Neural cell (in vitro differentiated cells): ENCODE measurements at regions not wholly inside any gene's neighbourhood (a gene's known extent, or its start where the extent isn't known, plus 50 kb on each side); places are given as distances from the start of the nearest gene placed in this dataset.

Experiments used
- H2AFZ ChIP-seq: fragments of 200-600, 300-800 bp; sonication (generic), shearing (Covaris generic); 2 replicates; pipeline ENCODE4 v1.6.0; 2014; ENCODE audit warnings: low read depth, mild to moderate bottlenecking, antibody characterized with exemption, low read length, moderate library complexity
- H3F3A ChIP-seq: fragments of 200-600 bp; shearing (Covaris generic); 2 replicates; pipeline ENCODE4 v1.6.1; 2016; ENCODE audit warnings: mild to moderate bottlenecking, moderate library complexity, mixed read lengths, antibody characterized with exemption, low read length; ENCODE audit not compliant: insufficient read depth, poor library complexity, severe bottlenecking
- H3K27ac ChIP-seq: fragments of 200-600, 300-800 bp; sonication (generic), shearing (Covaris generic); 2 replicates; pipeline ENCODE4 v1.5.1; 2014; ENCODE audit warnings: mild to moderate bottlenecking, low read length, moderate library complexity
- H3K27me3 ChIP-seq: fragments of 300-800, 200-600 bp; sonication (generic), shearing (Covaris generic); 2 replicates; pipeline ENCODE4 v1.6.0; 2014; ENCODE audit warnings: mild to moderate bottlenecking, low read depth, low read length, moderate library complexity; ENCODE audit not compliant: insufficient read depth
- H3K36me3 ChIP-seq: fragments of 300-800, 200-600 bp; sonication (generic), shearing (Covaris generic); 2 replicates; pipeline ENCODE4 v1.5.1; 2014; ENCODE audit warnings: mild to moderate bottlenecking, antibody characterized with exemption, low read length, moderate library complexity; ENCODE audit not compliant: insufficient read depth
- H3K4me2 ChIP-seq: fragments of 300-800, 200-600 bp; sonication (generic), shearing (Covaris generic); 2 replicates; pipeline ENCODE4 v1.6.0; 2014; ENCODE audit warnings: mild to moderate bottlenecking, low read length
- H3K4me3 ChIP-seq: fragments of 300-800, 200-600 bp; sonication (generic), shearing (Covaris generic); 2 replicates; pipeline ENCODE4 v1.5.1; 2014; ENCODE audit warnings: mild to moderate bottlenecking, low read length, moderate library complexity
- H3K79me2 ChIP-seq: fragments of 200-600 bp; shearing (Covaris generic); replicated peaks from 2 replicates; pipeline ENCODE4 v1.6.0; 2014; ENCODE audit warnings: mild to moderate bottlenecking, low read length, moderate library complexity; ENCODE audit not compliant: insufficient read depth
- H3K9ac ChIP-seq: fragments of 300-800, 200-600 bp; sonication (generic), shearing (Covaris generic); 2 replicates; pipeline ENCODE4 v1.6.1; 2016; ENCODE audit warnings: mild to moderate bottlenecking, low read length, mixed read lengths
- H3K9me2 ChIP-seq: fragments of 200-600 bp; shearing (Covaris generic); 2 replicates; pipeline ENCODE4 v1.6.1; 2016; ENCODE audit warnings: mild to moderate bottlenecking, low read length, mixed read lengths; ENCODE audit not compliant: insufficient read depth
- H3K9me3 ChIP-seq: fragments of 200-600, 300-800 bp; sonication (generic), shearing (Covaris generic); 2 replicates; pipeline ENCODE4 v1.6.1; 2016; ENCODE audit warnings: mild to moderate bottlenecking, mixed run types, low read length, moderate library complexity, mixed read lengths
- H4K20me1 ChIP-seq: fragments of 200-600 bp; shearing (Covaris generic); 2 replicates; pipeline ENCODE4 v1.6.1; 2016; ENCODE audit warnings: mild to moderate bottlenecking, mixed run types; ENCODE audit not compliant: insufficient read depth
- EP300 ChIP-seq: fragments of 450-650 bp; conservative IDR thresholded peaks from 2 replicates; pipeline ENCODE4 v1.6.1; 2014; ENCODE audit warnings: antibody characterized with exemption, mild to moderate bottlenecking, moderate library complexity; ENCODE audit not compliant: poor library complexity, severe bottlenecking
- EZH2 ChIP-seq: fragments of 200-600, 300-800 bp; shearing (Covaris generic), sonication (generic); IDR thresholded peaks from 2 replicates; pipeline ENCODE4 v1.6.1; 2014; ENCODE audit warnings: antibody characterized with exemption, low read length, borderline replicate concordance, mild to moderate bottlenecking; ENCODE audit not compliant: insufficient read depth, poor library complexity, severe bottlenecking
- MXI1 ChIP-seq: fragments of 450-650 bp; conservative IDR thresholded peaks from 2 replicates; pipeline ENCODE4 v1.6.1; 2014; ENCODE audit warnings: antibody characterized with exemption, mild to moderate bottlenecking; ENCODE audit not compliant: poor library complexity, severe bottlenecking
- POLR2AphosphoS5 ChIP-seq: IDR thresholded peaks from 2 replicates; pipeline ENCODE4 v1.6.1; 2012
- RAD21 ChIP-seq: fragments of 450-650 bp; conservative IDR thresholded peaks from 2 replicates; pipeline ENCODE4 v1.6.1; 2014; ENCODE audit warnings: antibody characterized with exemption, mild to moderate bottlenecking, moderate library complexity
- SMC3 ChIP-seq: fragments of 450-650 bp; conservative IDR thresholded peaks from 2 replicates; pipeline ENCODE4 v1.6.1; 2014; ENCODE audit warnings: antibody characterized with exemption, mild to moderate bottlenecking, moderate library complexity; ENCODE audit not compliant: poor library complexity
- TAF1 ChIP-seq: IDR thresholded peaks from 2 replicates; pipeline ENCODE4 v1.6.1; 2012; ENCODE audit warnings: low read depth
- TF ChIP-seq, protein P1 (sequence below): fragments of 450-650 bp; IDR thresholded peaks from 2 replicates; pipeline ENCODE4 v1.5.1; 2014; ENCODE audit warnings: antibody characterized with exemption, mild to moderate bottlenecking, moderate library complexity; ENCODE audit not compliant: poor library complexity, severe bottlenecking
- TF ChIP-seq, protein P2 (sequence below): IDR thresholded peaks from 2 replicates; pipeline ENCODE4 v1.6.1; 2012; ENCODE audit warnings: borderline replicate concordance

DNA sequence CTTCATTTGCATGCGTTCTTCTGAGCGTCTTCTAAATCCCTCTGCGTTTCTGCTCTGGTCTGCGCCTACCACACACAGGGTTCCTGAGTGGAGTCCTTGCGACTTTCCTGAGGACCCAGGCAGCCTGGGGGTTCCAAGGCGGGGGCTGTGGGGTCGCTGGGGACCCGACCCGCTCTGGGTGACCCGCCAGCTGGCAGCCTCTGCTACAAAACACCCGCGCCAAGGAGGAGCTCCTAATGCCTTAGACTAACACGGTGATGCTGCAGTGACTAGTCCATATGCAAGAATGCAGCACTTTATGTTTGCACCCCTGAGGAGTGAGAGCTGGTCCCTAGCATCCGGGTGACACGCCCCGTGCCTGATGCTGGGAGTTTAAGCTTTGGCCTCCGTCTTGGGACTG, 367.0 kb upstream of the POM121L12 start:
- no peaks in the 10 kb centered on the region for H3K27me3 ChIP-seq
- no peak overlapping the region for H3K27ac ChIP-seq
- no peak overlapping the region for H2AFZ ChIP-seq
- H3F3A ChIP-seq: no peaks in the 10 kb centered on the region
- no peaks in the 10 kb centered on the region for H3K36me3 ChIP-seq
- no peaks in the 10 kb centered on the region for H3K79me2 ChIP-seq
- H3K9me3 ChIP-seq: no peaks in the 10 kb centered on the region
- H3K4me2 ChIP-seq: no peak overlapping the region
- H3K9ac ChIP-seq: no peak overlapping the region
- no peak overlapping the region for H3K4me3 ChIP-seq
- no peak for TF ChIP-seq TAF1
- TF ChIP-seq RAD21: no peak
- no peaks in the 10 kb centered on the region for H3K9me2 ChIP-seq
- H4K20me1 ChIP-seq: no peaks in the 10 kb centered on the region

GRCh38 chr7:52659178-52659577, 376.3 kb upstream of the POM121L12 start:
- no peak overlapping the region for H2AFZ ChIP-seq
- no peaks in the 10 kb centered on the region for H4K20me1 ChIP-seq
- no peaks in the 10 kb centered on the region for H3K36me3 ChIP-seq
- H3K79me2 ChIP-seq: no peaks in the 10 kb centered on the region
- H3K4me2 ChIP-seq: no peak overlapping the region
- no peaks in the 10 kb centered on the region for H3K9me2 ChIP-seq
- no peaks in the 10 kb centered on the region for H3F3A ChIP-seq
- H3K27me3 ChIP-seq: no peaks in the 10 kb centered on the region
- TF ChIP-seq, protein P1, sequence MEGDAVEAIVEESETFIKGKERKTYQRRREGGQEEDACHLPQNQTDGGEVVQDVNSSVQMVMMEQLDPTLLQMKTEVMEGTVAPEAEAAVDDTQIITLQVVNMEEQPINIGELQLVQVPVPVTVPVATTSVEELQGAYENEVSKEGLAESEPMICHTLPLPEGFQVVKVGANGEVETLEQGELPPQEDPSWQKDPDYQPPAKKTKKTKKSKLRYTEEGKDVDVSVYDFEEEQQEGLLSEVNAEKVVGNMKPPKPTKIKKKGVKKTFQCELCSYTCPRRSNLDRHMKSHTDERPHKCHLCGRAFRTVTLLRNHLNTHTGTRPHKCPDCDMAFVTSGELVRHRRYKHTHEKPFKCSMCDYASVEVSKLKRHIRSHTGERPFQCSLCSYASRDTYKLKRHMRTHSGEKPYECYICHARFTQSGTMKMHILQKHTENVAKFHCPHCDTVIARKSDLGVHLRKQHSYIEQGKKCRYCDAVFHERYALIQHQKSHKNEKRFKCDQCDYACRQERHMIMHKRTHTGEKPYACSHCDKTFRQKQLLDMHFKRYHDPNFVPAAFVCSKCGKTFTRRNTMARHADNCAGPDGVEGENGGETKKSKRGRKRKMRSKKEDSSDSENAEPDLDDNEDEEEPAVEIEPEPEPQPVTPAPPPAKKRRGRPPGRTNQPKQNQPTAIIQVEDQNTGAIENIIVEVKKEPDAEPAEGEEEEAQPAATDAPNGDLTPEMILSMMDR: no peak
- TF ChIP-seq RAD21 (no peak), MXI1 (no peak), POLR2AphosphoS5 (no peak), TAF1 (no peak), EZH2 (no peak), EP300 (no peak), SMC3 (no peak)
- TF ChIP-seq, protein P2, sequence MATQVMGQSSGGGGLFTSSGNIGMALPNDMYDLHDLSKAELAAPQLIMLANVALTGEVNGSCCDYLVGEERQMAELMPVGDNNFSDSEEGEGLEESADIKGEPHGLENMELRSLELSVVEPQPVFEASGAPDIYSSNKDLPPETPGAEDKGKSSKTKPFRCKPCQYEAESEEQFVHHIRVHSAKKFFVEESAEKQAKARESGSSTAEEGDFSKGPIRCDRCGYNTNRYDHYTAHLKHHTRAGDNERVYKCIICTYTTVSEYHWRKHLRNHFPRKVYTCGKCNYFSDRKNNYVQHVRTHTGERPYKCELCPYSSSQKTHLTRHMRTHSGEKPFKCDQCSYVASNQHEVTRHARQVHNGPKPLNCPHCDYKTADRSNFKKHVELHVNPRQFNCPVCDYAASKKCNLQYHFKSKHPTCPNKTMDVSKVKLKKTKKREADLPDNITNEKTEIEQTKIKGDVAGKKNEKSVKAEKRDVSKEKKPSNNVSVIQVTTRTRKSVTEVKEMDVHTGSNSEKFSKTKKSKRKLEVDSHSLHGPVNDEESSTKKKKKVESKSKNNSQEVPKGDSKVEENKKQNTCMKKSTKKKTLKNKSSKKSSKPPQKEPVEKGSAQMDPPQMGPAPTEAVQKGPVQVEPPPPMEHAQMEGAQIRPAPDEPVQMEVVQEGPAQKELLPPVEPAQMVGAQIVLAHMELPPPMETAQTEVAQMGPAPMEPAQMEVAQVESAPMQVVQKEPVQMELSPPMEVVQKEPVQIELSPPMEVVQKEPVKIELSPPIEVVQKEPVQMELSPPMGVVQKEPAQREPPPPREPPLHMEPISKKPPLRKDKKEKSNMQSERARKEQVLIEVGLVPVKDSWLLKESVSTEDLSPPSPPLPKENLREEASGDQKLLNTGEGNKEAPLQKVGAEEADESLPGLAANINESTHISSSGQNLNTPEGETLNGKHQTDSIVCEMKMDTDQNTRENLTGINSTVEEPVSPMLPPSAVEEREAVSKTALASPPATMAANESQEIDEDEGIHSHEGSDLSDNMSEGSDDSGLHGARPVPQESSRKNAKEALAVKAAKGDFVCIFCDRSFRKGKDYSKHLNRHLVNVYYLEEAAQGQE: no peak
- H3K9ac ChIP-seq: no peak overlapping the region
- no peaks in the 10 kb centered on the region for H3K9me3 ChIP-seq
- H3K4me3 ChIP-seq: no peak overlapping the region
- H3K27ac ChIP-seq: no peak overlapping the region

DNA sequence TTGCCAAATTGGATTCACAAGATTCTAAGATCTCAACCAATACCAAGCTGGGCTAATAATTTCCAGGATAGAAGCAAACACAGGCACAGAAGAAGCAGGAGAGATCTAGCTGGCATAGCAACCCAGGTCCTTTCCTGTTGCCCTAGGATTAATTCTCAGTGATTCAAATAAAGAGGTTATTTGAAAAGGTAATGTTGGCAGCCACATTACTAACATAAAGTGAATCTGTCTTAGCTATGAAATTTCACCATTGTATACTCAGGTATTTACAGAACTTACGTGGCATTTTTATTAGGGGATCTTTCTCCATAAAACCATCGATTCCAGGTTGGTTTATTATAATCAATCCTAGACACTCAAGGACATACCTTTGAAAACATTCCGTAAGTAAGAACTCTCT, 379.3 kb upstream of the POM121L12 start:
- Histone ChIP-seq H4K20me1 (no peaks in the 10 kb centered on the region), H2AFZ (no peak overlapping the region), H3K9me2 (no peaks in the 10 kb centered on the region), H3K79me2 (no peaks in the 10 kb centered on the region), H3K27me3 (no peaks in the 10 kb centered on the region), H3K36me3 (no peaks in the 10 kb centered on the region), H3K4me3 (no peak overlapping the region), H3F3A (no peaks in the 10 kb centered on the region), H3K9ac (no peak overlapping the region), H3K9me3 (no peaks in the 10 kb centered on the region), H3K27ac (no peak overlapping the region), H3K4me2 (no peak overlapping the region)
- TF ChIP-seq, protein P2: no peak
- TF ChIP-seq RAD21 (no peak), MXI1 (no peak), EZH2 (no peak), POLR2AphosphoS5 (no peak), EP300 (no peak), TAF1 (no peak), SMC3 (no peak)
- TF ChIP-seq, protein P1: no peak
